HepG2 (cell line): ENCODE measurements at regions not wholly inside any gene's neighbourhood (a gene's known extent, or its start where the extent isn't known, plus 50 kb on each side); places are given as distances from the start of the nearest gene placed in this dataset.

Source experiments
- ATAC-seq: fragments of 200-7000 bp; cut with Tn5 transposase; 3 replicates; pipeline ENCODE4 v1.9.1; 2020; ENCODE audit warnings: mild to moderate bottlenecking, moderate library complexity
- BruUV-seq: library from RNA; stranded (reverse); fragments of 400-500 nt; replicated peaks from 2 replicates; lab custom pipeline; 2021; lab: Mats Ljungman, UMichigan
- CTCF ChIA-PET: fragments of 300-600 bp; formaldehyde crosslinking; extraction: SDS; loops from one replicate; lab custom pipeline; 2021; ENCODE audit warnings: low total read pairs, inconsistent platforms, low intra/inter-chr PET ratio; lab: Yijun Ruan, JAX
- POLR2A ChIA-PET: fragments of 350-600 bp; sonication (Branson Sonifier 250); formaldehyde crosslinking; loops from one replicate; lab custom pipeline; 2020; ENCODE audit warnings: antibody characterized with exemption, inconsistent platforms; lab: Yijun Ruan, JAX
- DNase-seq: peaks from one replicate; pipeline ENCODE4 v3.0.0-alpha.2; 2015; ENCODE audit warnings: low spot score
- FAIRE-seq: peaks from 3 replicates; lab custom pipeline; 2011; peaks lifted over from hg19 to GRCh38; lab: Jason Lieb, UNC
- H2AFZ ChIP-seq: one replicate; pipeline ENCODE4 v1.6.1; 2011; ENCODE audit warnings: low read length, inconsistent platforms
- H3K27ac ChIP-seq: fragments of 300-600 bp; 3 replicates; pipeline ENCODE4 v1.8.0; 2011; ENCODE audit warnings: mixed run types, mild to moderate bottlenecking, mixed read lengths, low read length, inconsistent platforms; ENCODE audit not compliant: insufficient read depth; ENCODE audit errors: extremely low read length
- H3K27me3 ChIP-seq, 2 experiments: fragments of 200-600 bp in 1 of 2; 2 replicates in 1 of 2; 3 replicates in 1 of 2; pipeline versions ENCODE4 v1.6.0 to v1.8.0; 2011; ENCODE audit warnings: low read length in 2 of 2, mild to moderate bottlenecking in 2 of 2, moderate library complexity in 2 of 2, inconsistent platforms in 1 of 2; ENCODE audit not compliant: insufficient read depth in 2 of 2, control insufficient read depth in 1 of 2
- H3K36me3 ChIP-seq, 2 experiments: fragments of 200-600 bp in 1 of 2; replicated peaks in 1 of 2; 2 replicates in 1 of 2; 3 replicates in 1 of 2; pipeline versions ENCODE4 v1.5.1 to v1.8.0; 2011; ENCODE audit warnings: low read length in 2 of 2, inconsistent platforms in 1 of 2; ENCODE audit not compliant: insufficient read depth in 2 of 2, control insufficient read depth in 1 of 2
- H3K4me1 ChIP-seq: 2 replicates; pipeline ENCODE4 v1.5.1; 2012; ENCODE audit warnings: low read length, inconsistent platforms; ENCODE audit not compliant: insufficient read depth
- H3K4me2 ChIP-seq: 2 replicates; pipeline ENCODE4 v1.6.0; 2011; ENCODE audit warnings: low read depth, low read length, inconsistent platforms
- H3K4me3 ChIP-seq, 3 experiments: fragments of 200-600 bp in 1 of 3; sonication (generic), shearing (Covaris generic) in 1 of 3; replicated peaks in 1 of 3; 2 replicates each; pipeline ENCODE4 v1.5.1; 2011 to 2016; ENCODE audit warnings: low read length in 3 of 3, inconsistent platforms in 2 of 3, low read depth in 2 of 3, mild to moderate bottlenecking in 2 of 3, control low read depth in 1 of 3, mixed read lengths in 1 of 3; ENCODE audit not compliant: insufficient read depth in 1 of 3
- H3K79me2 ChIP-seq: one replicate; pipeline ENCODE4 v1.6.1; 2011; ENCODE audit warnings: low read length, inconsistent platforms; ENCODE audit not compliant: insufficient read depth
- H3K9ac ChIP-seq: 2 replicates; pipeline ENCODE4 v1.6.0; 2011; ENCODE audit warnings: mild to moderate bottlenecking, low read depth, low read length, inconsistent platforms; ENCODE audit not compliant: insufficient read depth
- H3K9me3 ChIP-seq: 2 replicates; pipeline ENCODE4 v1.5.1; 2012; ENCODE audit warnings: mild to moderate bottlenecking, low read length
- H4K20me1 ChIP-seq: 2 replicates; pipeline ENCODE4 v1.6.0; 2011; ENCODE audit warnings: inconsistent platforms, mild to moderate bottlenecking, low read length, moderate library complexity; ENCODE audit not compliant: insufficient read depth
- DR1 ChIP-seq: sonication (generic); formaldehyde crosslinking; IDR thresholded peaks from 2 replicates; pipeline ENCODE4 v1.8.0; 2021; ENCODE audit warnings: mild to moderate bottlenecking, missing genetic modification reagents, inconsistent platforms
- HNRNPH1 ChIP-seq: fragments of 200-400 bp; formaldehyde crosslinking; optimal IDR thresholded peaks from 2 replicates; pipeline ENCODE3; 2017; ENCODE audit warnings: mild to moderate bottlenecking, low read depth, low read length
- MXD4 ChIP-seq: IDR thresholded peaks from 2 replicates; pipeline ENCODE4 v1.6.1; 2016; ENCODE audit warnings: mild to moderate bottlenecking, missing biosample characterization, missing genetic modification reagents
- NCOA1 ChIP-seq: sonication (generic); formaldehyde crosslinking; IDR thresholded peaks from 2 replicates; pipeline ENCODE4 v1.9.0; 2021; ENCODE audit warnings: missing genetic modification reagents
- ZNF230 ChIP-seq: sonication (generic); formaldehyde crosslinking; IDR thresholded peaks from 2 replicates; pipeline ENCODE4 v1.4.0; 2020; ENCODE audit warnings: mild to moderate bottlenecking, missing genetic modification reagents
- ZNF530 ChIP-seq: sonication (generic); formaldehyde crosslinking; IDR thresholded peaks from 2 replicates; pipeline ENCODE4 v1.5.0; 2020; ENCODE audit warnings: low read depth, mild to moderate bottlenecking, missing genetic modification reagents
- ZNF567 ChIP-seq: sonication (generic); formaldehyde crosslinking; IDR thresholded peaks from 2 replicates; pipeline ENCODE4 v1.8.1; 2023; ENCODE audit warnings: mild to moderate bottlenecking, missing genetic modification reagents, borderline replicate concordance
- WGBS: methylation state at CpG from one replicate; pipeline ENCODE4 v1.1.6; 2017; ENCODE audit warnings: low lambda C conversion rate; 5-methylcytosine and 5-hydroxymethylcytosine counted together
- in situ Hi-C: cut with HindIII; loops from 2 replicates; pipeline ENCODE4 v1.10.0; 2017; ENCODE audit warnings: low pct_unique_long_range_greater_than_20kb; ENCODE audit not compliant: extremely low pct_ligation_motif_present
- intact Hi-C: fragments of 100-400 bp; cut with micrococcal nuclease; formaldehyde crosslinking; loops from one replicate; pipeline ENCODE4 v1.10.0; 2022; ENCODE audit not compliant: unreplicated experiment
- TF ChIP-seq, protein P1 (sequence below): sonication (generic); formaldehyde crosslinking; IDR thresholded peaks from 2 replicates; pipeline ENCODE4 v1.5.1; 2020; ENCODE audit warnings: mild to moderate bottlenecking, missing genetic modification reagents, moderate library complexity
- TF ChIP-seq, protein P2 (sequence below): IDR thresholded peaks from 2 replicates; pipeline ENCODE4 v1.6.1; 2016; ENCODE audit warnings: low read depth, missing genetic modification reagents, missing compliant biosample characterization
- TF ChIP-seq, protein P3 (sequence below): sonication (generic); formaldehyde crosslinking; IDR thresholded peaks from 2 replicates; pipeline ENCODE4 v1.8.0; 2022; ENCODE audit warnings: mild to moderate bottlenecking, missing genetic modification reagents

DNA sequence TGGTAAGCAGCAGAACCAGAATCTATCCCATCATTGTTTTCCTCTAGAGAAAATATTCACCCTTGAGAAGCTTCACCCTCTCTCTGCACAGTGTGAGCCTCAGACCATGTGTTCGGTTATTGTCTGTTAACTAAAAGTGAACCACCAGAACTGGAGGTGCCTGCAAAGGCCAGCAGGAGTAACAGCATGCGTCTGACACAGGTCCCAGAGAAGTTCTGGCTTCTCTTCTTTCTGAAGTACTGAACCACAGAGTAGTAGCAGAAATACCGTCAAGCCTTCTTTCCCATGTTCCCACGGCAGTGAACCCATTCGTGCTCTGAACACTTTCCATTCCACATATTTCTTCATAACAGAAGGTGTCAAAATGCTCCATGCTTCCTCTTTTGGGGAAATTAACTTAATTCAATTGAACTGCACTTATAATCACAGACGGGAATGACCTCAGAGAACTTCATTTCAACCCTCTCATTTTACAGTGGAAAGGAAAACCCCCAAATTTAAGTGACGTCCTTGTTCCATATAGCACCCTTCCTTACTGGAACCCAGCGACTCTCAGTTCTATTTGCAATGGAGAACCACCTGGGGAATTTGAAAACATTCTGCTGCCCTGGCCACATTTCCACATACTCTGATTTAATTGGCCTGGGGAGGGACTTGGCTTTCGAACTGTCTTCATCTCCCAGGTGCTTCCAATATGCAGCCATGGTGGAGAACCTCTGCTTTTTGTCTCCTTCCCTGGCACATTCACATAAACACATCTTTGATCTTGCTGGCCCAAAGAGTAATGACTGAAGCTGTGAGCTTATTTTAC lies 519.1 kb downstream of the RNF144A start:
- Histone ChIP-seq H3K9ac (no peak overlapping the region), H3K4me3 (no peak overlapping the region), H4K20me1 (no peaks in the 10 kb centered on the region), H2AFZ (no peak overlapping the region), H3K9me3 (peaks cover 10% of the 10 kb centered on the region), H3K27me3 (no peaks in the 10 kb centered on the region), H3K4me2 (no peak overlapping the region), H3K4me1 (no peaks in the 10 kb centered on the region), H3K36me3 (no peaks in the 10 kb centered on the region), H3K79me2 (no peaks in the 10 kb centered on the region), H3K27ac (no peak overlapping the region)
- no peak for DNase-seq
- ChIA-PET POLR2A (no interaction called here), CTCF (no interaction called here)
- no TSS peak for BruUV-seq
- WGBS, result 11% methylated on average over 9 of the region's 9 CpGs
- in situ Hi-C loops, result no loop called here
- no peak for ATAC-seq
- no peak for FAIRE-seq
- intact Hi-C loops, result no loop called here
- TF ChIP-seq, protein P1, sequence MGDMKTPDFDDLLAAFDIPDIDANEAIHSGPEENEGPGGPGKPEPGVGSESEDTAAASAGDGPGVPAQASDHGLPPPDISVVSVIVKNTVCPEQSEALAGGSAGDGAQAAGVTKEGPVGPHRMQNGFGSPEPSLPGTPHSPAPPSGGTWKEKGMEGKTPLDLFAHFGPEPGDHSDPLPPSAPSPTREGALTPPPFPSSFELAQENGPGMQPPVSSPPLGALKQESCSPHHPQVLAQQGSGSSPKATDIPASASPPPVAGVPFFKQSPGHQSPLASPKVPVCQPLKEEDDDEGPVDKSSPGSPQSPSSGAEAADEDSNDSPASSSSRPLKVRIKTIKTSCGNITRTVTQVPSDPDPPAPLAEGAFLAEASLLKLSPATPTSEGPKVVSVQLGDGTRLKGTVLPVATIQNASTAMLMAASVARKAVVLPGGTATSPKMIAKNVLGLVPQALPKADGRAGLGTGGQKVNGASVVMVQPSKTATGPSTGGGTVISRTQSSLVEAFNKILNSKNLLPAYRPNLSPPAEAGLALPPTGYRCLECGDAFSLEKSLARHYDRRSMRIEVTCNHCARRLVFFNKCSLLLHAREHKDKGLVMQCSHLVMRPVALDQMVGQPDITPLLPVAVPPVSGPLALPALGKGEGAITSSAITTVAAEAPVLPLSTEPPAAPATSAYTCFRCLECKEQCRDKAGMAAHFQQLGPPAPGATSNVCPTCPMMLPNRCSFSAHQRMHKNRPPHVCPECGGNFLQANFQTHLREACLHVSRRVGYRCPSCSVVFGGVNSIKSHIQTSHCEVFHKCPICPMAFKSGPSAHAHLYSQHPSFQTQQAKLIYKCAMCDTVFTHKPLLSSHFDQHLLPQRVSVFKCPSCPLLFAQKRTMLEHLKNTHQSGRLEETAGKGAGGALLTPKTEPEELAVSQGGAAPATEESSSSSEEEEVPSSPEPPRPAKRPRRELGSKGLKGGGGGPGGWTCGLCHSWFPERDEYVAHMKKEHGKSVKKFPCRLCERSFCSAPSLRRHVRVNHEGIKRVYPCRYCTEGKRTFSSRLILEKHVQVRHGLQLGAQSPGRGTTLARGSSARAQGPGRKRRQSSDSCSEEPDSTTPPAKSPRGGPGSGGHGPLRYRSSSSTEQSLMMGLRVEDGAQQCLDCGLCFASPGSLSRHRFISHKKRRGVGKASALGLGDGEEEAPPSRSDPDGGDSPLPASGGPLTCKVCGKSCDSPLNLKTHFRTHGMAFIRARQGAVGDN (CRISPR knock-in tag), result no peak
- no peak for TF ChIP-seq MXD4 (CRISPR knock-in tag)
- TF ChIP-seq ZNF230 (CRISPR knock-in tag), result no peak
- TF ChIP-seq, protein P2, sequence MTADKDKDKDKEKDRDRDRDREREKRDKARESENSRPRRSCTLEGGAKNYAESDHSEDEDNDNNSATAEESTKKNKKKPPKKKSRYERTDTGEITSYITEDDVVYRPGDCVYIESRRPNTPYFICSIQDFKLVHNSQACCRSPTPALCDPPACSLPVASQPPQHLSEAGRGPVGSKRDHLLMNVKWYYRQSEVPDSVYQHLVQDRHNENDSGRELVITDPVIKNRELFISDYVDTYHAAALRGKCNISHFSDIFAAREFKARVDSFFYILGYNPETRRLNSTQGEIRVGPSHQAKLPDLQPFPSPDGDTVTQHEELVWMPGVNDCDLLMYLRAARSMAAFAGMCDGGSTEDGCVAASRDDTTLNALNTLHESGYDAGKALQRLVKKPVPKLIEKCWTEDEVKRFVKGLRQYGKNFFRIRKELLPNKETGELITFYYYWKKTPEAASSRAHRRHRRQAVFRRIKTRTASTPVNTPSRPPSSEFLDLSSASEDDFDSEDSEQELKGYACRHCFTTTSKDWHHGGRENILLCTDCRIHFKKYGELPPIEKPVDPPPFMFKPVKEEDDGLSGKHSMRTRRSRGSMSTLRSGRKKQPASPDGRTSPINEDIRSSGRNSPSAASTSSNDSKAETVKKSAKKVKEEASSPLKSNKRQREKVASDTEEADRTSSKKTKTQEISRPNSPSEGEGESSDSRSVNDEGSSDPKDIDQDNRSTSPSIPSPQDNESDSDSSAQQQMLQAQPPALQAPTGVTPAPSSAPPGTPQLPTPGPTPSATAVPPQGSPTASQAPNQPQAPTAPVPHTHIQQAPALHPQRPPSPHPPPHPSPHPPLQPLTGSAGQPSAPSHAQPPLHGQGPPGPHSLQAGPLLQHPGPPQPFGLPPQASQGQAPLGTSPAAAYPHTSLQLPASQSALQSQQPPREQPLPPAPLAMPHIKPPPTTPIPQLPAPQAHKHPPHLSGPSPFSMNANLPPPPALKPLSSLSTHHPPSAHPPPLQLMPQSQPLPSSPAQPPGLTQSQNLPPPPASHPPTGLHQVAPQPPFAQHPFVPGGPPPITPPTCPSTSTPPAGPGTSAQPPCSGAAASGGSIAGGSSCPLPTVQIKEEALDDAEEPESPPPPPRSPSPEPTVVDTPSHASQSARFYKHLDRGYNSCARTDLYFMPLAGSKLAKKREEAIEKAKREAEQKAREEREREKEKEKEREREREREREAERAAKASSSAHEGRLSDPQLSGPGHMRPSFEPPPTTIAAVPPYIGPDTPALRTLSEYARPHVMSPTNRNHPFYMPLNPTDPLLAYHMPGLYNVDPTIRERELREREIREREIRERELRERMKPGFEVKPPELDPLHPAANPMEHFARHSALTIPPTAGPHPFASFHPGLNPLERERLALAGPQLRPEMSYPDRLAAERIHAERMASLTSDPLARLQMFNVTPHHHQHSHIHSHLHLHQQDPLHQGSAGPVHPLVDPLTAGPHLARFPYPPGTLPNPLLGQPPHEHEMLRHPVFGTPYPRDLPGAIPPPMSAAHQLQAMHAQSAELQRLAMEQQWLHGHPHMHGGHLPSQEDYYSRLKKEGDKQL (CRISPR knock-in tag), result no peak
- TF ChIP-seq, protein P3, sequence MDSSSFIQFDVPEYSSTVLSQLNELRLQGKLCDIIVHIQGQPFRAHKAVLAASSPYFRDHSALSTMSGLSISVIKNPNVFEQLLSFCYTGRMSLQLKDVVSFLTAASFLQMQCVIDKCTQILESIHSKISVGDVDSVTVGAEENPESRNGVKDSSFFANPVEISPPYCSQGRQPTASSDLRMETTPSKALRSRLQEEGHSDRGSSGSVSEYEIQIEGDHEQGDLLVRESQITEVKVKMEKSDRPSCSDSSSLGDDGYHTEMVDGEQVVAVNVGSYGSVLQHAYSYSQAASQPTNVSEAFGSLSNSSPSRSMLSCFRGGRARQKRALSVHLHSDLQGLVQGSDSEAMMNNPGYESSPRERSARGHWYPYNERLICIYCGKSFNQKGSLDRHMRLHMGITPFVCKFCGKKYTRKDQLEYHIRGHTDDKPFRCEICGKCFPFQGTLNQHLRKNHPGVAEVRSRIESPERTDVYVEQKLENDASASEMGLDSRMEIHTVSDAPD (CRISPR knock-in tag), result no peak
- TF ChIP-seq ZNF567 (CRISPR knock-in tag), result no peak
- no peak for TF ChIP-seq HNRNPH1
- no peak for TF ChIP-seq NCOA1 (CRISPR knock-in tag)
- no peak for TF ChIP-seq DR1 (CRISPR knock-in tag)
- no peak for TF ChIP-seq ZNF530 (CRISPR knock-in tag)
